ENCODE measurements at regions not wholly inside any gene's neighbourhood (a gene's known extent, or its start where the extent isn't known, plus 50 kb on each side); places are given as distances from the start of the nearest gene placed in this dataset.

- Histone ChIP-seq H3K27ac (ENCODE audit: low read length) (no peak overlapping the region), H3K36me3 (ENCODE audit: control insufficient read depth, insufficient read depth, low read length) (no peaks in the 10 kb centered on the region), H3K4me3 (ENCODE audit: low read length) (no peak overlapping the region), H3K4me1 (ENCODE audit: control insufficient read depth, insufficient read depth, low read length) (no peaks in the 10 kb centered on the region), H3K27me3 (ENCODE audit: control insufficient read depth, insufficient read depth, low read length) (no peaks in the 10 kb centered on the region), H3K9me3 (ENCODE audit: control insufficient read depth, low read depth, low read length) (no peaks in the 10 kb centered on the region)
- 95% methylated on average over 2 of the region's 3 CpGs for WGBS (ENCODE audit: insufficient coverage, low lambda C conversion rate)
- DNase-seq = no peak
These were observed 380.7 kb upstream of the PFKP start for GRCh38 chr10:2686691-2687090.

- WGBS (ENCODE audit: insufficient coverage, low lambda C conversion rate) = 93% methylated on average over 2 of the region's 4 CpGs
- DNase-seq = no peak
- H3K27me3 ChIP-seq (ENCODE audit: control insufficient read depth, insufficient read depth, low read length) = no peaks in the 10 kb centered on the region
- H3K9me3 ChIP-seq (ENCODE audit: control insufficient read depth, low read depth, low read length) = no peaks in the 10 kb centered on the region
- no peak overlapping the region for H3K27ac ChIP-seq (ENCODE audit: low read length)
- no peaks in the 10 kb centered on the region for H3K4me1 ChIP-seq (ENCODE audit: control insufficient read depth, insufficient read depth, low read length)
- H3K36me3 ChIP-seq (ENCODE audit: control insufficient read depth, insufficient read depth, low read length) = no peaks in the 10 kb centered on the region
- no peak overlapping the region for H3K4me3 ChIP-seq (ENCODE audit: low read length)
These were observed 384.9 kb upstream of the PFKP start for GRCh38 chr10:2682491-2682890.

DNA sequence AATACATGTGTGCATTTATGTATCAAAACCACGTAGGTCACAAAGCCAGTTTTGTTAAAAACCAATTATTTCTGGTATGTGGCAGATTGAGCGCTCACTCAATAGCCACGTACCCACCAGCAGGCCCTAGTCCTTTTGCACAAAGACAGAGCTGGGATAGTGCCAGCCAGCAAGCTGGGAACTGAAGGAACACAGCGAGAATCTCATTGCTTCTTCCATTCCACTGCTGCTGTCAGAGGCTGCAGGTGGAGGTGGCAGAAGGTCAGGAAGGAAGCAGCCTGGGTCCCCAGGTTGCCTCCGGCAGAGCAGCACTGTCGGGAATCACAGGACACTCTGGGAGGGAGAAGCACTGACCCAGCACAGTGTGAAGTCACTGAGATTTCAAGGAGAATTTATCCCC is 385.5 kb upstream of the PFKP start:
- Histone ChIP-seq H3K4me1 (ENCODE audit: control insufficient read depth, insufficient read depth, low read length) (no peaks in the 10 kb centered on the region), H3K27me3 (ENCODE audit: control insufficient read depth, insufficient read depth, low read length) (no peaks in the 10 kb centered on the region), H3K9me3 (ENCODE audit: control insufficient read depth, low read depth, low read length) (no peaks in the 10 kb centered on the region), H3K4me3 (ENCODE audit: low read length) (no peak overlapping the region), H3K36me3 (ENCODE audit: control insufficient read depth, insufficient read depth, low read length) (no peaks in the 10 kb centered on the region), H3K27ac (ENCODE audit: low read length) (no peak overlapping the region)
- DNase-seq = no peak
- no CpG with 5 or more reads among the region's 6 CpGs for WGBS (ENCODE audit: insufficient coverage, low lambda C conversion rate)

DNA sequence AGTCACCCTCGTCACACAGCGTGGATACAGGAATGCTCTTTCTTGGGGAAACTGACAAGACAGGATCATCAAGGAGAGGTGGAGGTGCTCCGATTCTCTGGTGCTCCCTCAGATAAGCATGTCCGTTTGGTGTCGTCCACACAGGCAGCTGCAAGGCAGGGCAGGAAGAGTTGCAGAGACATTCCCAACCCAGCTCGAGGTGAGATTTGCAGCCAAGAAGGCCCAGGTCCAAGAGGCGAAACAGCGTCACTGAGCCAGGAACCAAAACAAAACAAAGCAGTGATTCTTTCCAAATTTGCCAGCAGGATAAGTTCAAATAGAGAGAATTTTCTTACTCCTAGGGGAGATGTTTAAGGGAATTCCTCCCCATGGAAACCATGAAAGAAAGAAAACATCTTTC is 386.5 kb upstream of the PFKP start:
- Histone ChIP-seq H3K27me3 (ENCODE audit: control insufficient read depth, insufficient read depth, low read length) (no peaks in the 10 kb centered on the region), H3K27ac (ENCODE audit: low read length) (no peak overlapping the region), H3K9me3 (ENCODE audit: control insufficient read depth, low read depth, low read length) (no peaks in the 10 kb centered on the region), H3K4me3 (ENCODE audit: low read length) (no peak overlapping the region), H3K4me1 (ENCODE audit: control insufficient read depth, insufficient read depth, low read length) (no peaks in the 10 kb centered on the region), H3K36me3 (ENCODE audit: control insufficient read depth, insufficient read depth, low read length) (no peaks in the 10 kb centered on the region)
- WGBS (ENCODE audit: insufficient coverage, low lambda C conversion rate) = no CpG with 5 or more reads among the region's 8 CpGs
- no peak for DNase-seq

GRCh38 chr10:2679646-2680045 is 387.7 kb upstream of the PFKP start:
- Histone ChIP-seq H3K4me1 (ENCODE audit: control insufficient read depth, insufficient read depth, low read length) (no peaks in the 10 kb centered on the region), H3K36me3 (ENCODE audit: control insufficient read depth, insufficient read depth, low read length) (no peaks in the 10 kb centered on the region), H3K4me3 (ENCODE audit: low read length) (no peak overlapping the region), H3K9me3 (ENCODE audit: control insufficient read depth, low read depth, low read length) (no peaks in the 10 kb centered on the region), H3K27ac (ENCODE audit: low read length) (no peak overlapping the region), H3K27me3 (ENCODE audit: control insufficient read depth, insufficient read depth, low read length) (no peaks in the 10 kb centered on the region)
- DNase-seq = no peak
- WGBS (ENCODE audit: insufficient coverage, low lambda C conversion rate) = no CpG with 5 or more reads among the region's 12 CpGs

- no peak overlapping the region for H3K4me3 ChIP-seq (ENCODE audit: low read length)
- WGBS (ENCODE audit: insufficient coverage, low lambda C conversion rate) = no CpG with 5 or more reads among the region's 1 CpG
- no peak for DNase-seq
- no peaks in the 10 kb centered on the region for H3K4me1 ChIP-seq (ENCODE audit: control insufficient read depth, insufficient read depth, low read length)
- H3K9me3 ChIP-seq (ENCODE audit: control insufficient read depth, low read depth, low read length) = no peaks in the 10 kb centered on the region
- H3K27me3 ChIP-seq (ENCODE audit: control insufficient read depth, insufficient read depth, low read length) = no peaks in the 10 kb centered on the region
- H3K36me3 ChIP-seq (ENCODE audit: control insufficient read depth, insufficient read depth, low read length) = no peaks in the 10 kb centered on the region
- H3K27ac ChIP-seq (ENCODE audit: low read length) = no peak overlapping the region
These were observed 390.9 kb upstream of the PFKP start for GRCh38 chr10:2676455-2676854.

DNA sequence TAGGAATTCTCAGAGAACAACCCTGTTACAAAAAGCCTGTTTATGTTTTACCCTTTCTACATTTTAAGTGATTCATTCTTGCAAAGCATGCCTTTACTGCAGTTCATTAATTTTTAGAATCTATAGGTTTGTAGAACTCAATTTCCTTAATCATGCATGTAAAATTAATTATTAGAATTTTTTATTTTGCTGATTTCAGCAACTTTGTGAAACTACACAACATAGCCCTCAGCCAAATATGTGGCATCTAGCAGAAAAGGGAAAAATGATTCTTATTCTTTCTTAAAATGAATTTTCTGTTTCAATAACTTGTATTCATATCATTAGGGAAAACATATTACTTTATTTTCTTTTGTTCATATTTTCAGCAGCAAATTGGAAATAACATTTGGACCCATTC is 392.9 kb upstream of the PFKP start:
- Histone ChIP-seq H3K27me3 (ENCODE audit: control insufficient read depth, insufficient read depth, low read length) (no peaks in the 10 kb centered on the region), H3K36me3 (ENCODE audit: control insufficient read depth, insufficient read depth, low read length) (no peaks in the 10 kb centered on the region), H3K4me3 (ENCODE audit: low read length) (no peak overlapping the region), H3K9me3 (ENCODE audit: control insufficient read depth, low read depth, low read length) (no peaks in the 10 kb centered on the region), H3K4me1 (ENCODE audit: control insufficient read depth, insufficient read depth, low read length) (no peaks in the 10 kb centered on the region), H3K27ac (ENCODE audit: low read length) (no peak overlapping the region)
- no peak for DNase-seq

DNA sequence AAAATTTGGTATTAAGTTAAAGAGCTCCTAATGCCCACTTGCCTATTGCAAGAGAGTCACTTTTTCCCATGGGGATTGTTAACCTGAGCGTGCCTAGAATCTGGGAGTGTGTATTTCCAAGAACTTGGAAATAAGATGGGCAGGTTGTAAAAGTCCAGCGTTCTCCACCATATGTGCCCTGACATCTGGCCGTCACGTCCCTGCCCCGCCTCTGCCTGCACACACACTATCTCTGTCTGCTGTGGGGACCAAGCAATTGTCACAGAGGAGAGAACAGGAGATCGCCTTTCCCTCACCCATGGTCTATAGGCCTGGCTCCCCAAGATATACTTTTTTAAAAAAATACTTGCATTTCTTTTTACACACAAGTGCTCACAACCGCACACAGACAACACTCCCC is 396.5 kb upstream of the PFKP start:
- H3K9me3 ChIP-seq (ENCODE audit: control insufficient read depth, low read depth, low read length) = no peaks in the 10 kb centered on the region

DNA sequence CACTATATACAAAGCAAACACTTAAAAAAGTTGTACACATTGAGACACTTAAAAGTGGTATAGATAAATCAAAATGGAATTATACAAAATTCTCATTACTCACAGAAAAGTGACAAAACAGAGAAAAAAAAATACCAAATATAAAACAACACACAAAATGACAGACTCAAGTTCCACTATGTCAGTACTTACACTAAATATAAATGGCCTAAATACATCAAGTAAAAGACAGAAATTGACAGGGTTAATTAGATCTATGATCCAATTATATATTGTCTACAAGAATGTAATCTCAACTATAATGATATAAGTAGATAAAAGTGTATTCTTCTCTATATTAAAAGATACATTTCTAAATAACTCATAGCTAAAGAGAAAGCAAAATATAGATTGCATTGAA is 401.6 kb upstream of the PFKP start:
- Histone ChIP-seq H3K4me3 (ENCODE audit: low read length) (no peak overlapping the region), H3K27ac (ENCODE audit: low read length) (no peak overlapping the region), H3K9me3 (ENCODE audit: control insufficient read depth, low read depth, low read length) (no peaks in the 10 kb centered on the region), H3K4me1 (ENCODE audit: control insufficient read depth, insufficient read depth, low read length) (no peaks in the 10 kb centered on the region), H3K27me3 (ENCODE audit: control insufficient read depth, insufficient read depth, low read length) (no peaks in the 10 kb centered on the region), H3K36me3 (ENCODE audit: control insufficient read depth, insufficient read depth, low read length) (no peaks in the 10 kb centered on the region)
- no peak for DNase-seq

More for the DNA sequence above, 396.5 kb upstream of the PFKP start:
- no CpG with 5 or more reads among the region's 7 CpGs for WGBS (ENCODE audit: insufficient coverage, low lambda C conversion rate)
- no peak overlapping the region for H3K4me3 ChIP-seq (ENCODE audit: low read length)
- no peak overlapping the region for H3K27ac ChIP-seq (ENCODE audit: low read length)
- H3K4me1 ChIP-seq (ENCODE audit: control insufficient read depth, insufficient read depth, low read length) = no peaks in the 10 kb centered on the region
- DNase-seq = no peak
- no peaks in the 10 kb centered on the region for H3K27me3 ChIP-seq (ENCODE audit: control insufficient read depth, insufficient read depth, low read length)
- H3K36me3 ChIP-seq (ENCODE audit: control insufficient read depth, insufficient read depth, low read length) = no peaks in the 10 kb centered on the region

- Histone ChIP-seq H3K4me3 (ENCODE audit: low read length) (no peak overlapping the region), H3K36me3 (ENCODE audit: control insufficient read depth, insufficient read depth, low read length) (no peaks in the 10 kb centered on the region), H3K27me3 (ENCODE audit: control insufficient read depth, insufficient read depth, low read length) (no peaks in the 10 kb centered on the region), H3K27ac (ENCODE audit: low read length) (no peak overlapping the region), H3K9me3 (ENCODE audit: control insufficient read depth, low read depth, low read length) (no peaks in the 10 kb centered on the region), H3K4me1 (ENCODE audit: control insufficient read depth, insufficient read depth, low read length) (no peaks in the 10 kb centered on the region)
- WGBS (ENCODE audit: insufficient coverage, low lambda C conversion rate) = no CpG with 5 or more reads among the region's 10 CpGs
- no peak for DNase-seq
These were observed 407.1 kb upstream of the PFKP start for GRCh38 chr10:2660276-2660675.

- H3K27ac ChIP-seq (ENCODE audit: low read length) = no peak overlapping the region
- no peaks in the 10 kb centered on the region for H3K36me3 ChIP-seq (ENCODE audit: control insufficient read depth, insufficient read depth, low read length)
- H3K27me3 ChIP-seq (ENCODE audit: control insufficient read depth, insufficient read depth, low read length) = no peaks in the 10 kb centered on the region
- H3K9me3 ChIP-seq (ENCODE audit: control insufficient read depth, low read depth, low read length) = no peaks in the 10 kb centered on the region
- no peak overlapping the region for H3K4me3 ChIP-seq (ENCODE audit: low read length)
- 100% methylated on average over 2 of the region's 8 CpGs for WGBS (ENCODE audit: insufficient coverage, low lambda C conversion rate)
- DNase-seq = no peak
- H3K4me1 ChIP-seq (ENCODE audit: control insufficient read depth, insufficient read depth, low read length) = no peaks in the 10 kb centered on the region
These were observed 407.6 kb upstream of the PFKP start for GRCh38 chr10:2659660-2660209.

All from large intestine (tissue), 3 donors.